Endothelial cell of umbilical vein (primary cell): ENCODE measurements at regions not wholly inside any gene's neighbourhood (a gene's known extent, or its start where the extent isn't known, plus 50 kb on each side); places are given as distances from the start of the nearest gene placed in this dataset.

Experiments used
- BruUV-seq: library from RNA; stranded (reverse); fragments of 400-500 nt; replicated peaks from 2 replicates; lab custom pipeline; 2021; lab: Mats Ljungman, UMichigan
- CTCF ChIA-PET: fragments of 300-600, 350-600 bp; sonication (Branson Sonifier 250); formaldehyde crosslinking; loops from one replicate; lab custom pipeline; 2021; ENCODE audit warnings: antibody characterized with exemption, inconsistent platforms; lab: Charles Lee
- POLR2A ChIA-PET: fragments of 300-600, 350-600 bp; sonication (Branson Sonifier 250); formaldehyde crosslinking; loops from one replicate; lab custom pipeline; 2021; ENCODE audit warnings: antibody characterized with exemption, inconsistent platforms; lab: Charles Lee
- DNase-seq: peaks from one replicate; pipeline ENCODE4 v3.0.0-alpha.2; 2011; ENCODE audit warnings: low read depth, low spot score
- FAIRE-seq: peaks from 2 replicates; lab custom pipeline; 2011; peaks lifted over from hg19 to GRCh38; lab: Jason Lieb, UNC
- H2AFZ ChIP-seq: 2 replicates; pipeline ENCODE4 v1.6.0; 2012; ENCODE audit warnings: low read depth, low read length, control low read depth, inconsistent platforms
- H3K27ac ChIP-seq: 2 replicates; pipeline ENCODE4 v1.5.1; 2011; ENCODE audit warnings: low read depth, mild to moderate bottlenecking, control low read depth, low read length, moderate library complexity; ENCODE audit not compliant: insufficient read depth
- H3K27me3 ChIP-seq, 2 experiments: 2 replicates each; pipeline versions ENCODE4 v1.6.0 to v1.6.1; 2011; ENCODE audit warnings: low read length in 2 of 2, mixed read lengths in 1 of 2; ENCODE audit not compliant: control insufficient read depth in 2 of 2, insufficient read depth in 2 of 2
- H3K36me3 ChIP-seq, 2 experiments: 2 replicates in 1 of 2; 3 replicates in 1 of 2; pipeline ENCODE4 v1.5.1; 2011; ENCODE audit warnings: low read length in 2 of 2, mild to moderate bottlenecking in 1 of 2, moderate library complexity in 1 of 2; ENCODE audit not compliant: control insufficient read depth in 2 of 2, insufficient read depth in 2 of 2; ENCODE audit errors: extremely low read depth in 1 of 2
- H3K4me1 ChIP-seq: 3 replicates; pipeline ENCODE4 v1.5.1; 2011; ENCODE audit warnings: mild to moderate bottlenecking, low read length; ENCODE audit not compliant: control insufficient read depth, insufficient read depth; ENCODE audit errors: extremely low read depth
- H3K4me2 ChIP-seq: 2 replicates; pipeline ENCODE4 v1.6.1; 2011; ENCODE audit warnings: low read length, control low read depth, mixed read lengths; ENCODE audit not compliant: insufficient read depth
- H3K4me3 ChIP-seq, 3 experiments: fragments of 200-600 bp in 1 of 3; sonication (generic), shearing (Covaris generic) in 1 of 3; replicated peaks in 1 of 3; 2 replicates each; pipeline ENCODE4 v1.5.1; 2011 to 2016; ENCODE audit warnings: control low read depth in 3 of 3, low read length in 3 of 3, mild to moderate bottlenecking in 2 of 3, inconsistent platforms in 1 of 3, low read depth in 1 of 3, moderate library complexity in 1 of 3; ENCODE audit not compliant: insufficient read depth in 1 of 3
- H3K79me2 ChIP-seq: 2 replicates; pipeline ENCODE4 v1.6.0; 2012; ENCODE audit warnings: low read length, inconsistent platforms; ENCODE audit not compliant: control insufficient read depth, insufficient read depth
- H3K9ac ChIP-seq: replicated peaks from 2 replicates; pipeline ENCODE3; 2011; ENCODE audit warnings: low read length, control low read depth; ENCODE audit not compliant: insufficient read depth; ENCODE audit errors: extremely low read depth
- H3K9me1 ChIP-seq: replicated peaks from 3 replicates; pipeline ENCODE4 v1.6.0; 2011; ENCODE audit warnings: mild to moderate bottlenecking, low read length; ENCODE audit not compliant: control insufficient read depth, insufficient read depth; ENCODE audit errors: extremely low read depth
- H3K9me3 ChIP-seq: replicated peaks from 2 replicates; pipeline ENCODE4 v1.5.1; 2012; ENCODE audit warnings: low read length, inconsistent platforms; ENCODE audit not compliant: control insufficient read depth, insufficient read depth
- H4K20me1 ChIP-seq: replicated peaks from 2 replicates; pipeline ENCODE3; 2011; ENCODE audit warnings: mild to moderate bottlenecking, low read length; ENCODE audit not compliant: control insufficient read depth, insufficient read depth; ENCODE audit errors: extremely low read depth
- CTCF ChIP-seq, 2 donors: IDR thresholded peaks; 1 replicate in 1 of 2; 2 replicates in 1 of 2; pipeline ENCODE4 v1.5.1; 2011; ENCODE audit warnings: low read length in 2 of 2, mild to moderate bottlenecking in 2 of 2, moderate library complexity in 2 of 2, control low read depth in 1 of 2, inconsistent platforms in 1 of 2, low read depth in 1 of 2; ENCODE audit not compliant: insufficient read depth in 1 of 2; ENCODE audit errors: extremely low read depth in 1 of 2
- EZH2 ChIP-seq: IDR thresholded peaks from 2 replicates; pipeline ENCODE4 v1.6.1; 2012; ENCODE audit warnings: borderline replicate concordance, low read depth, mild to moderate bottlenecking, moderate library complexity, low read length, inconsistent platforms; ENCODE audit not compliant: severe bottlenecking
- FOS ChIP-seq: IDR thresholded peaks from 2 replicates; pipeline ENCODE4 v1.6.1; 2011; ENCODE audit warnings: mild to moderate bottlenecking, low read length, moderate library complexity, borderline replicate concordance; ENCODE audit not compliant: insufficient read depth
- GATA2 ChIP-seq: IDR thresholded peaks from 2 replicates; pipeline ENCODE4 v1.7.0; 2011; ENCODE audit warnings: low read depth, mild to moderate bottlenecking, moderate library complexity, mixed read lengths, low read length; ENCODE audit not compliant: insufficient read length, insufficient read depth
- JUN ChIP-seq: IDR thresholded peaks from 2 replicates; pipeline ENCODE4 v1.6.1; 2011; ENCODE audit warnings: borderline replicate concordance, low read depth; ENCODE audit not compliant: insufficient read length, insufficient read depth
- MYC ChIP-seq: IDR thresholded peaks from one replicate; pipeline ENCODE4 v1.6.1; 2011; ENCODE audit warnings: mild to moderate bottlenecking, low read depth, low read length
- POLR2A ChIP-seq: IDR thresholded peaks from 2 replicates; pipeline ENCODE4 v1.6.1; 2012; ENCODE audit warnings: low read depth, mild to moderate bottlenecking, control low read depth, low read length
- POLR2AphosphoS5 ChIP-seq: IDR thresholded peaks from 2 replicates; pipeline ENCODE4 v1.6.1; 2012; ENCODE audit warnings: low read depth, mild to moderate bottlenecking, control low read depth, low read length, moderate library complexity; ENCODE audit not compliant: insufficient read depth
- dilution Hi-C: fragments of 300-500 bp; cut with MboI; formaldehyde crosslinking; loops from one replicate; pipeline ENCODE4 v1.15.0; 2019; ENCODE audit warnings: low sequenced_read_pairs; ENCODE audit not compliant: extremely low pct_ligation_motif_present
- intact Hi-C: fragments of 100-400 bp; cut with micrococcal nuclease; formaldehyde crosslinking; loops from one replicate; pipeline ENCODE4 v1.10.0; 2022
- TF ChIP-seq, protein P1 (sequence below): IDR thresholded peaks from 2 replicates; pipeline ENCODE4 v1.6.1; 2011; ENCODE audit not compliant: insufficient read depth, insufficient read length

GRCh38 chr17:53932386-53932785, 109.7 kb downstream of the KIF2B start:
- ChIA-PET POLR2A (no interaction called here), CTCF (no interaction called here)
- Histone ChIP-seq H3K4me1 (no peaks in the 10 kb centered on the region), H3K9me3 (no peaks in the 10 kb centered on the region), H3K79me2 (no peaks in the 10 kb centered on the region), H3K4me3 (no peak overlapping the region), H2AFZ (no peak overlapping the region), H4K20me1 (no peaks in the 10 kb centered on the region), H3K36me3 (no peaks in the 10 kb centered on the region), H3K9me1 (no peaks in the 10 kb centered on the region), H3K4me2 (no peak overlapping the region), H3K9ac (no peak overlapping the region), H3K27ac (no peak overlapping the region), H3K27me3 (no peaks in the 10 kb centered on the region)
- DNase-seq (no peak), FAIRE-seq (no peak)
- dilution Hi-C loops, result no loop called here
- intact Hi-C loops, result no loop called here
- TF ChIP-seq EZH2 (no peak), MYC (no peak), JUN (no peak), GATA2 (no peak), FOS (no peak), POLR2AphosphoS5 (no peak), POLR2A (no peak), CTCF (IDR thresholded peaks at IDR 0.05; ENCODE audit: extremely low read depth in 1 of 2, insufficient read depth in 1 of 2, low read depth in 1 of 2, low read length in 2 of 2) (no peak)
- TF ChIP-seq, protein P1, sequence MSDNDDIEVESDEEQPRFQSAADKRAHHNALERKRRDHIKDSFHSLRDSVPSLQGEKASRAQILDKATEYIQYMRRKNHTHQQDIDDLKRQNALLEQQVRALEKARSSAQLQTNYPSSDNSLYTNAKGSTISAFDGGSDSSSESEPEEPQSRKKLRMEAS, result no peak
- BruUV-seq, result no TSS peak
